ENCODE measurements at regions not wholly inside any gene's neighbourhood (a gene's known extent, or its start where the extent isn't known, plus 50 kb on each side); places are given as distances from the start of the nearest gene placed in this dataset.
"Not testable (repeated sequence)": the region's sequence is repeated elsewhere in the genome, so short reads cannot be mapped to it uniquely, and the experiment has no call there.

- no peak for DNase-seq (ENCODE audit: low read depth, low spot score)
Observed at GRCh38 chr6:131336596-131336995, 201.3 kb downstream of the AKAP7 start.

DNA sequence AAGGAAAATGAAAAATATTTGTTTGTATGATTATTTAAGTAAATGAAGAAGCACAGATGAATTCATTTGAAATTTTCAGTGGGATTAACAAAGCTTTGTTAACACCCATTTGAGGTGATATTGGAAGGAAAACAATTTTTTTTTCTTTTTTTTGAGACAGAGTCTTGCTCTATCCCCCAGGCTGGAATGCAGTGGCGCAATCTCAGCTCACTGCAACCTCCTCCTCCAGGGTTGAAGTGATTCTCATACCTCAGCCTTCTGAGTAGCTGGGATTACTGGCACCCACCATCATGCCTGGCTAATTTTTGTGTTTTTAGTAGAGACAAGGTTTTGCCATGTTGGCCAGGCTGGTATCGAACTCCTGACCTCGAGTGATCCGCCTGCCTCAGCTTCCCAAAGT is 211.6 kb downstream of the AKAP7 start:
- DNase-seq (ENCODE audit: low read depth, low spot score): not testable (repeated sequence)

DNA sequence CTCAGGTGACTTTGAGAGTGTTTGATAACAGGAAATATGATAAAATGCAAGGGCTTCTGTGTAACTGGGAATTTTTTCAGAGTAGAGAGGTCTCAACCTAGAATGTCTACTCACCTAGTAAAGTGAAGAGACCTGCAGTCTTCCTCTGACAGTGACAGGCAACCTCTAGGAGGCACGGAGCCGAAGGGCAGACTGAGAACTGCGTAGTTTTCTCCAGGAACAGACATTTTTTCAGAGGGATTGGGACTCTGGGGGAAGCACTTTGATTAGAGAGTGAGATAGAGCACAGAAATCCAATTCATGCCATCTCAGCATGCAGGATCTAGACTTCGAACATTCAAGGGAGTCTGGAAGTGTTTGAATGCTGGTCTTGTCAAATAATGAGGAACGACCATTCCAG is 213.3 kb downstream of the AKAP7 start:
- DNase-seq (ENCODE audit: low read depth, low spot score): no peak

DNA sequence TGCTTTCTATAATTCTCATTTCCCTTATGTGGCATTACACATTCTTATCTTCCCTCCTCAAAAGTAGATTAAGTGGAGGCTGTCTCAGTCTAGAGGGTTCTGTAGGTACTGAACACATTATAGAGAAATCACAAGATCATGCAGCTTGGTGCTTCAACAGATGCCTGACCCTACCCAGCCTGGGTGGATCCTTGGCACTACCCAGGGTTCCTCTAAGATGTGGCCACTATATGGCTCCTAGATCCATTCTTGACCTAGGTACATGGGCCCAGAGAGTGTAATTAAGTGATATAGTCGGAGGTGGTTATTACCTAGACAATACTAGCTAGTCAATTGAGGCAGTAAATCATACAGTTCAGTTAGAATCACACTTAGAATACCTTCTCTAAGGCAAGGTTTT is 213.9 kb downstream of the AKAP7 start:
- no peak for DNase-seq (ENCODE audit: low read depth, low spot score)

GRCh38 chr6:131353106-131353505 is 217.8 kb downstream of the AKAP7 start:
- DNase-seq (ENCODE audit: low read depth, low spot score): no peak

DNA sequence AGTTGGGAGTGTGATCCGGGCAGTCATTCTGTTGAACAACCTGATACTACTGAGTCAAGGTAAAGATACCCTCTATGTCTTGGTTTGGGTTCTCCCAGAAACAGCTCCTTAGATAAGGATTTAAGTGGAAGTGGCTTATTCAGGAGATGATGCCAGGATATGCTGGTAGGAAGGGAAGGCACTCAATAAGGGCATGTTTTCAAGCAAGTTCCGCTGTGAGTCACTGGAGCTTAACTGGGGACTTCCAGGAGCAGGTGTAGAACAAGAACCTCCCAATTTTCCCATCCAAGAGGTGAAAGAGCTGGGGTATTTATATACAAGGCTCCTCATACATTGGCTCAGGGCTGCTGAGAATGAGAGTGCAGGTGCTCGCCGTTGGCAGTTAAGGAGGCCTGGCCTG is 218.6 kb downstream of the AKAP7 start:
- DNase-seq (ENCODE audit: low read depth, low spot score): no peak

DNA sequence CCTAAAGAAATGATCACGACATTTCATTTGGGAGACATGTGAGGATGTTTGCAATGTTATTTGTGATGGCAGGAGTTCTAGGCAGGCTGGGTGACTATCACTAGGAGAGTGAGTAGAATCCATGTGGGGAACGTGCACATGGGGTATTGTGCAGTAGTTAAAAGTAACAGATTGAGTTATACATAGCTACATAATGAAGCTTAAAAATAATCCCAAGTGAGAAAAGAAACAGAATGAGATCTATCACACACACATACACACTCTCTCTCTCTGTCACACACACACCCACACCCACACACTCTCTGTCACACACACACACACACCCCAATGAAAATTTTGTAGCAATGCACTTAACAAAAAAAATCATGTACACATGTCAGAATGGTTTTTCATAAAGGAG is 218.7 kb upstream of the ARG1 start:
- no peak for DNase-seq (ENCODE audit: low read depth, low spot score)

DNA sequence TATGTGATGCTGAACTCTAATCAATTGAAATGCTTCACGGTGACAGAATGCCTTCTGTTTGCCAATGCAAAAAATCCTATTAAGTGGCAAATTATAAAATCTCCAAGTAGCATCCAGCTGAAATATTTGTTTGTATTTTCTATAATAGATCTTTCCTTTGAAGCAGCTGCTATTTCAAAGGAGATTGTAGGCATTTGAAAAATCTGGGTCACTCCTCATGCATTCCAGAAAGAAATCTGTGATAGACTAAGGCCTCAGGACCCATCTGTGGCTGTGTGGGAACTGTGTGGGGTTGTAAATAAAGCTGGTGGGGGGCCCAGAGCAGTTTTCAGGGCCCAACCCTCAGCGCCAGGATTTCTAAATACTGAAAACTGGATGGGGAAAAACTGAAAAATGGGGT is 216.9 kb upstream of the ARG1 start:
- DNase-seq (ENCODE audit: low read depth, low spot score): no peak

DNA sequence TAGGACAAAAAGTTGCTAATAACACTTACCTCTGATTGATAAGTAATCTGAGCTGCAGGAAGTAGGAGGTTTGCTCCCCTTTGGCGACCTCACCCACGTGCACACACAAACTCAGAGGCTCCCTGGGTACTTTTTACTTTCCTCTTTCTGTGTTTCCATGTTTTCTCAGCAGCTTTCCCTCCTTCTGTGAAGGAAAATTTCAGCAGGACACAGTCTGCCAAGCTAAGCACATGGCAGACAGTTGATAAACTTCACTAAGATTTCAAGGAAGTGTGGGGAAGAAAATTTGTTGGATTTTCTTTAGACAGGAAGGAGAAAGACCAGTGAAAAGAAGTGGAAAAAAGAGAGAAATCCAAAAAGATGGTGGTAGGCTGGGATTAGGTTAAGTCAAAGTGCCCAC is 215.5 kb upstream of the ARG1 start:
- no peak for DNase-seq (ENCODE audit: low read depth, low spot score)

GRCh38 chr6:131362070-131362469 is 211.0 kb upstream of the ARG1 start:
- DNase-seq (ENCODE audit: low read depth, low spot score): no peak

GRCh38 chr6:131362696-131363095 is 210.3 kb upstream of the ARG1 start:
- no peak for DNase-seq (ENCODE audit: low read depth, low spot score)

DNA sequence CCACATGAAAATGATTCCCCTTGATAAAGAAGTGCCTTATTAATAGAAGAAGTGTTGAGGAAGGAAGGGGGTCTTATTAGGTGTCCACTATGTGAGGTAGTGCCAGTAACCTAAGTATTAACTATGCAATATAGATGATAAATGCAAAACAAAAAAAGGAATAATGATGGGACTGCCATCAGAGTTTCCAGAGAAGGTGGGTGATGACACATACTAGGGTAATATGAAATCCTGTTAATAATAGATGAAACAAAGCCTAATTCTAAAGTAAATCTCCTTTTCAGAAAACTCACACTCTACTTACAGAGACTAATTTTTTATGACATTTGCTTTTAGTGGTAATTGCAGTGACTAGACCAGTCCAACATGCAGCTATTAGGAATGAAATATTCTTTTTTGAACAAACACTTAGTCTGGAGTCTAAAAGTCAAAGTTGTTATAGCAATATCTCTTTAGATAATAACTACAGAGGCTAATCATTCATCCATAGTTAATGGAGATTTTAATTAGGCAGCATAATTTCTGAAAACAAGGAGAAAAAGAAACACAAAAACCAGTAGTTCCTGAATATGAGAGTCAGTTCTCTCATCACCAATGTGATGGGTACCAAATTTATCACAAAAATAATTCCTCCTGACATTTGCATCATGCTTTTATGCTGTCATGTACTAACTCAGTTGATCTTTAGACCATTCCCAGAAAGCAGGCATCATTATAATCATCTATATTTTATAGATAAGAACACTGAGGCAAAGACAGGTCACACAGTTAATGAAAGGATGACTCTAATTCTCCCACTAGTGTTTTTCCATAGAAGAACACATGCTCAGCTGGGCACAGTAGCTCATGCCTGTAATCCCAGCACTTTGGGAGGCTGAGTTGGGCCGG is 208.8 kb upstream of the ARG1 start:
- DNase-seq (ENCODE audit: low read depth, low spot score): no peak

DNA sequence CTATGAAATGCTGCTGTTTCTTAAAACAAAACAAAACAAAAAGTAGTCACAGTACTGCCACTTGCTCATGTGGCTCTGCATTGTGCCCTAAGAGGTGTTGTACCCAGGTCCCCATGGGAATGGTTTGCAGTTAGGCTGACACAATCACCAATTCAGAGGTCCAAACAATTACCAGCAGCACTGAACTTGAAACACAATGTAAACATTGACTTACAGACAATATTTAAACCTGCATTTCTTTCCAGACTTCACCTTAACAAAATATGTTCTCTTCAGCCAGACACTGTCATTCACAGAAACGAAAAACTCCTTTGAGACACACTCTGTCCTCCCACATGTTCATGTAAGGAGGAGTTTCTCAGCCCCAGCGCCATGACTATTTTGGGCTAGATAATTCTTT is 206.8 kb upstream of the ARG1 start:
- no peak for DNase-seq (ENCODE audit: low read depth, low spot score)

DNA sequence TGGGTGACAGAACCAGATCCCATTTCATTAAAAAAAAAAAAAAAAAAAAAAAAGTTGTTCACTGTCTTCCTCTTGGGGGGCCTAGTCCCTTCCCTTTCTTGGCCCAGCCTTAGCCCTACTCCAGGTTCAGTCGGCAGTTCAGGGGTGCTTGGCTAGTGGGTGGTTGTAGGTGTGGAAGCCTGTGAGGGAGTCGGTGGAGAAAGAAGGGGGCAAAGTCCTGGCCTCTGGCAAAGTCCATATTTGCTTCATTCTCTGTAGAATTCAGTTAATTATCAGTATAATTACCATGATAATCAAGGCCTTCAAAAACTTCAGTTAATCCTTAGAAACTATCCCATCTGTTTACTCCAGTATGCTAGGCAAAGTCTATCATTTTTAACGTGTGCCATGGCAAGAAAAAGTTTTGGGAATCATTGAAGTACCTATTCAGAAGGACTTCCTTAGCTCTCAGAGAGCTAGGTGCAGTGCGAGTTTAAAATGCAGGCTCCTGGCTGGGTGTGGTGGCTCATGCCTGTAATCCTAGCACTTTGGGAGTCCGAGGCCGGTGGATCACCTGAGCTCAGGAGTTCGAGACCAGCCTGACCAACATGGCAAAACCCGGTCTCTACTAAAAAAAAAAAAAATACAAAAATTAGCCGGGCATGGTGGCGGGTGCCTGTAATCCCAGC is 205.7 kb upstream of the ARG1 start:
- DNase-seq (ENCODE audit: low read depth, low spot score): no peak

GRCh38 chr6:131368198-131368911 is 204.7 kb upstream of the ARG1 start:
- DNase-seq (ENCODE audit: low read depth, low spot score): no peak

DNA sequence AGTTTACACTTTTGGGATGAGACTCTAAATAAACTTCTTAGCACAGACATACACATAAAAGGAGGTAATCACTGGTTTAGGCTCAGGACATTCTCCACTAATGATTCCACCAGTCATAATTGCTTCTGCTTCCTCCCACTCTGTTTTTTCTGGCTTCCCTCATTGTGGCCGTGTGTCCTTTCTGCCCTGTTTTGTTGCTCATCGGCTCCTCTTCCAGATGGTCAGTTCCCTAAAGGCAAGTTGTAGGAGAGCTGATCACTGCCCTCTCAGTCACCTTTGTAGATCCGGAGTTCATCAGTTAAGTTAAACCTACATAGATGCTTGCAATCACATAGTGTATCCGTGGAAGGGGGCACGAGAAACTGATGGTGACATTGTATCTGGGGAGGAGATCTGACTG is 200.5 kb upstream of the ARG1 start:
- DNase-seq (ENCODE audit: low read depth, low spot score): no peak

GRCh38 chr6:131377112-131377705 is 195.8 kb upstream of the ARG1 start:
- no peak for DNase-seq (ENCODE audit: low read depth, low spot score)

- DNase-seq (ENCODE audit: low read depth, low spot score): no peak
Observed at GRCh38 chr6:131378874-131379273, 194.2 kb upstream of the ARG1 start.

- DNase-seq (ENCODE audit: low read depth, low spot score): no peak
Observed at GRCh38 chr6:131379948-131380347, 193.1 kb upstream of the ARG1 start.

DNA sequence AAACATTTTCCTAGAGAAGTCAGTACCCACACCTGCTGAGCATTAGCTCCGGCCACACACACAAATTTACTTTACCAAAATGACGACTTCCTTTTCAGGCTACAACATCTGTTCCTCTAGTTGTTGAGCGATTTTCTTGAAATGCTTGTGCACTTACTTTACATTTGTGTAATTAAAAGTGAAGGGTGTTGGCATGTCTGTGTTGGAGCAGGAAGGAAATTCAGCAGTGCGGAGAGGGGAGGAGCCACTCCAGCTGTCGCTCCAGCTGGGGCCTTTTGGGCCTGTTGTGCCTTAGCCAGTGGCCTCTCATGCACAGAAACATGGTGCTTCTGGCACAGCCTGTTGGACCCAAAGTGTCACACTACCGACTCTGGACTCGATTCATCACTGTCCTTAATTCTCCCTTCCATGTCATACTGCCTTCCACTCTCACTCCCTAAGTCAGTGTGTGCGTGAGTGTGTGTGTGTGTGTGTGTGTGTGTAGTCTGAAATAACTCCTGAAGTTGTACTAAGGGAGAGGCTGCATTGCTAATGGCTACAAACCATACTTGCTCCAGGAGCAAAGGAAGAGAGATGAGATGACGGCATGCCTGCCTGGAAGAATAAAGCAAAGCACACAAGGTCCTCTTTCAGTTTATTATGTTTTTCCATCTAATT is 191.8 kb upstream of the ARG1 start:
- no peak for DNase-seq (ENCODE audit: low read depth, low spot score)

DNA sequence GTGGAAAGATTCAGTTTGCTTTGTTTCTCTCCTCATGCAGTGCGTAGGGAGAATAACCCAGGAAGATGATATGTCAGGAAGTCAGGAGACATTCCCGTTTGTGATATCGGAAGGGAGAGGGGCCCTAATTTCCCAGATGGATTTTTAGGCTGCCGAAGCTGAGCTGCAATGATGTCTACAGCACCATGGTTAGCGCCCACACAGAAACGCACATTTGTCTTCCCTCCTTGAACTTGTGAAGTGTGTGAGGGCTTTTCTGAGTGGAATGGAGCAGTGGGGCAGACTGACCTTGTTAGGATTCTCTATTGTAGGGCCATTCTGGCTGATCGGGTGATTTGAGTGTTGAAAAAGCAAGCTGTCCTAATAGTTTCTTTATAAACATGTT is 191.3 kb upstream of the ARG1 start:
- DNase-seq (ENCODE audit: low read depth, low spot score): no peak

GRCh38 chr6:131382631-131383030 is 190.4 kb upstream of the ARG1 start:
- no peak for DNase-seq (ENCODE audit: low read depth, low spot score)

Data from pulmonary artery endothelial cell (primary cell).